SKM-1 treated with dmso at 0.1 percent for 144 hours (cell line): ENCODE measurements at regions not wholly inside any gene's neighbourhood (a gene's known extent, or its start where the extent isn't known, plus 50 kb on each side); places are given as distances from the start of the nearest gene placed in this dataset.
"Not testable (repeated sequence)": the region's sequence is repeated elsewhere in the genome, so short reads cannot be mapped to it uniquely, and the experiment has no call there.

ENCODE experiments used
- DNase-seq: peaks from one replicate; lab custom pipeline; 2025; ENCODE audit not compliant: unreplicated experiment; lab: John Stamatoyannopoulos, UW

DNA sequence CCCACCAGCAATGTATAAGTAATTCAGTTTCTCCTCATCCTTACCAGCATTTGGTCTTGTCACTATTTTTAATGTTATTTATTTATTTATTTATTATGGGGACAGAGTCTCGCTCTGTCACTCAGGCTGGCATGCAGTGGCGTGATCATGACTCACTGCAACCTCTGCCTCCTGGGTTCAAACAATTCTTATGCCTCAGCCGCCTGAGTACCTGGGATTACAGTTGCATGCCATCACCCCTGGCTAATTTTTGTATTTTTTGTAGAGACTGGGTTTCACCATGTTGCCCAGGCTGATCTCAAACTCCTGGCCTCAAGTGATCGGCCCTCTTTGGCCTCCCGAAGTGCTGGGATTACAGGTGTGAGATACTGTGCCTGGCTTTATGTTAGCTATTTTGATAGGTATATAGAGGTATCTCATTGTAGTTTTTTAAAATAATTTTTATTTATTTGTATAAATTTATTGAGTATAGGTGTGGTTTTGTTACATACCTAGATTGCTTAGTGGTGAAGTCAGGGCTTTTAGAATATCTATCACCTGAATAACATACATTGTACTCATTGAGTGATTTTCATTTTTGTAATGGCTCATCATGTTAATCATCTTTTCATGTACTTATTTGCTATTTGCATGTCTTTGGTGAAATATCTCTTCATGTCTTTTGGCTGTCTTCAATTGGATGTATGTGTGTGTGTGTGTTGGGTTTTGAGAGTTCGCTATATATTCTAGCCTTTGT, 53.3 kb downstream of the TANC2 start:
- no peak for DNase-seq

DNA sequence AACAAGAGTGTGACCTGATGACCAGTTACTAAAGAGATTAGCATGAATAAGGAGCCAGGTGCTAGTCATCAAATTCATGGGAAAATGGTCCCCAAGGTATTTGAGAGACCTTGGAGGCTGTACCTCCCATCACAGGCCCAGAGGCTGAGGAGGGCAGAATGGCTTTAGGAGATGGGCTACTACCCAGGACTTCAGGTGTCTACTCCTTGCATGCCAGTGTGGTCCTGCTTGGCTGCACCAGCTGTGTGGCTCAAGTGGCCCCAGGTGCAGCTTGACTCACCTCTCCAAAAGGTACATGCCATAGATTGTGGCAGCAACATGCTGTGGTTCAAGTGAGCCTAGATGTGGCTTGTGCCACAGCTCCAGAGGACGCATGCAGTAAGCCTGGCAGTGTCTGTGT, 56.5 kb downstream of the TANC2 start:
- no peak for DNase-seq

DNA sequence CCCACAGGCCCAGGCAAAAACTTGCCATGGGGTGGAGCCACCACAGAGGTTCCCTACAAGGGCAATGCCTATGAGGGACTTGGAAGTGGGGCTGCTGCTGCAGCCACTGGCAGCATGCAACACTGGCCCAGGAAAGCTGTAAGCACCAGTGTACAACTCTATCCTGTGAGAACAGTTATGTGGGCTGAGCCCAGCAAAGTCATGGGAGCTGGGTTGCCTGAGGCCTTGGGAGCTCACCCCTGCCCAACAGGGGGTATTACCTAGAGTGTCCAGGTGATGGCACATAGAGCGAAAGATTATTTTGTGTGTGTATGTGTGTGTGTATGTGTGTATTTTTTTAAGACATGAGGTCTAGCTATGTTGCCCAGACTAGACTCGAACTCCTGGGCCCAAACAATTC, 57.0 kb downstream of the TANC2 start:
- no peak for DNase-seq

DNA sequence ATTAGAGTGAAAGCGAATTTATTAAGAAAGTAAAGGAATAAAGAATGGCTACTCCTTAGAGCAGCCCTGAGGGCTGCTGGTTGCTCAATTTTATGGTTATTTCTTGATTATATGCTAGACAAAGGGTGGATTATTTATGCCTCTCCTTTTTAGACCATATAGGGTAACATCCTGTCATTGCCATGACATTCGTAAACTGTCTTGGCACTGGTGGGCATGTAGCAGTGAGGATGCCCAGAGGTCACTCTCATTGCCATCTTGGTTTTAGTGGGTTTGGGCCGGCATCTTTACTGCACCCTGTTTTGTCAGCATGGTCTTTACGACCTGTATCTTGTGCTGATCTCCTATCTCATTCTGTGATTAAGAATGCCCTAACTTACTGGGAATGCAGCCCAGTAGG, 58.2 kb downstream of the TANC2 start:
- no peak for DNase-seq

DNA sequence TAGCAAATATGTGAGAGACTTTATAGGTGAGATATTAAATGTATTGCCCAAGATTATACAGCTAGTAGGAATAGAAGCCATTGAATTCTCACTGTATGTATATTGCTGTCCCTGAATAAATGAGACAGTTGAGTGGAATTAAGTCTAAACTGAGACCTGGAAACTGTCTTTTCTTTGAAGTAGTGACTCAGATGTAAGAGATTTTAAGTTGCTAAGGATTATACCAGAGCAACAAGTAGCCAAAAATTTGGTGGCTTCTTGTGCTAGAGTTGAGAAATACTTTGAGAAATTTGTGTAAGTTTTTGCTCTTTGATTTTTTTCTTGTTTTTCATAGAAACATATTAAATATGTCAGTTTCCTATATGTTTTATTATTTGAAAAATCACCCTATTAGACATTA, 58.7 kb downstream of the TANC2 start:
- DNase-seq, result no peak

DNA sequence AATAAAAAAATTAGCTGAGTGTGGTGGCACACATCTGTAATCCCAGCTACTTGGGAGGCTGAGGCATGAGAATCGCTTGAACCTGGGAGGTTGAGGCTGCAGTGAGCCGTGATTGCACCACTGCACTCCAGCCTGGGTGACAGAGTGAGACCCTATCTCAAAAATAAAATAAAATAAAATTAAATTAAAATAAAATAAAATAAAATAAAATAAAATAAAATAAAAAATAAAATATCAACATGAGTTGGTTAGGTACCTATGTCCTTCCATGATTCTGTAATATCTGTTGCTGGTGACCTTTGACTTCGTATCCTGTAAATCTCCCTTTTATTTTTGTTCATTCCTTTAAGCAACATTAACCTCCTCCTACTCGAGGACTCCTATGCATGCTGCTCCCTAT, 59.6 kb downstream of the TANC2 start:
- not testable (repeated sequence) for DNase-seq

DNA sequence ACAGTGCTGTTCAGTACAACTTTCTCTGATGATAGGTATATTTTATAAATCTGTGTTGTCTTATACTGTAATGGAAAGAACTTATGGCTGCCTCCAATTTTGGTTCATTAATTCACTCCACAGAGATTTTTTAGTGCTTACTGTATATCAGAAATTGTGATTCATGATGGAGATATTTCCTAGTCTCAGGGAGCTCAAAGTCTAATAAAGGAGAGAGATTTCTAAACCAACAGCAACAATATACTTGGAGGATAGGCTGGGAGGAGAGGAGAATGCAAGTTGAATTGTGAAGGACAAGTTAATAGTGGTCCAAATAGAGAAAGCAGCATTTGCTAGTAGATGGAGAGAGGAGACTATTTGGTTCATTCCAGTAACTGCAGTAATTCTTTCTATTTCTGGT, 63.5 kb downstream of the TANC2 start:
- no peak for DNase-seq

DNA sequence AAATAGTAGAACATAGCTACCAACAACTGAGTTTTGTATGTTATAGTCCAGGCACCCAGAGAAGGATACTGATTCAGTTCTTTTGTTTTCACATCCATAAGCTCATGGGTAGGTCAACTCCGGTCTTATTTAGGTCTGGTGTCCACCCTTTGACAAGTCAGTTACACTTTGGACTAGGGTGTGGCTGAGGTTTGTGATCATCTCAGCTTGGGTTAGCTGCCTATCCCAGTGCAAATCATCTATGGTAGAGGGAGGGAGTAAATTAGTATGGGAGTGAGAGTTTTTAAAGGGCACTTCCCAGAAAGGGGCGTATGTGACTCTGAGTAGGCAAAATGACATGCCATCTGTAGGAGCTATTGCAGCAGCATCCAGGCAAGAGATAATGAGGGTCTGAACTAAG, 66.1 kb downstream of the TANC2 start:
- DNase-seq, result no peak

DNA sequence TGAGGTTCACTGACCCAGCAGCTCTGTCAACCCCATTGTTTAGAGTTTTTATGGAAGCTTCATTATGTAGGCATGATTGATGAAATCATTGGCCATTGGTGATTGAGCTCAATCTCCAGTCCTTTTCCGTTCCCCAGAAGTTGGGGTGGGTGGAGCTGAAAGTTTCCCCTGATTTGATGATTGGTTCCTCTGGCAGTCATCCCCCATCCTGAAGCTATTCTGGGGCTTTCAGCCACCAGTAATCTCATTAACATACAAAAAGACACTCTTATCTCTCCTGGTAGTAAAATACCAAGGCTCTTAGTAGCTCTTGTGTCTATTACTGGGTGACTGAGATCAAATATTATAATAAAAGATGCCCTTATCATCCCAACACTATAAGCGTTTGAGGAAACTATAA, 67.1 kb downstream of the TANC2 start:
- DNase-seq, result no peak

DNA sequence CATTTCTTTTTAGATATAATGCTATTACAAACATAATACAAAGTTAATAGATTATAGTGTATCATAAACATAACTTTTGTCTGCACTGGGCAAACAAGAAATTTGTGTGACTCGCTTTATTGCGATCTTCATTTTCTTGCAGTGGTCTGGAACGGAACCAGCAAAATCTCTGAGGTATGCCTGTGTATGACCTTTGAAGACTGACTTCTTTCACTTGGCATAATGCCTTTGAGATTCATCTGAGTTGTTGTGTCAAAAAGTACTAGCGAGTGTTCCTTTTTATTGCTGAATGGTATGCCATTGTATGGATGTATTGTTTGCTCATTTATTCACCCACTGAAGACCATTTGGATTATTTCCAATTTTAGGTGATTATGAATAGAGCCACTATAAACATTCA, 69.2 kb downstream of the TANC2 start:
- no peak for DNase-seq

DNA sequence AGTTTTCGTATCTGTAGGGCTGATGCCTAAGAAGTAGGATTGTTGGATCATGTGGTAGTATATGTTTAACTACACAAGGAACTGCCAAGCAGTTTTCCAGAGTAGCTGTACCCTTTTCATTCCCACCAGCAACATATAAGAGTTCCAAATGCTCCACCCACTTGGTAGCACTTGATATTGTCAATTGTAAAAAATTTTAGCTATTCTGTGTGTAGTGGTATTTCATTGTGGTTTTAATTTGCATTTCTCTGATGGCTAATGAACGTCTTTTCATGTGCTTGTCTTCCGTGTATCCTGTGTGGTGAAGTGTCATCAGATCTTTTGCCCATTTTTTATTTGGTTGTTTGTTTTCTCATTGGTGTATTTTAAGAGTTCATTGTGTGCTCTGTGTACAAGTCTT, 69.7 kb downstream of the TANC2 start:
- DNase-seq, result no peak

DNA sequence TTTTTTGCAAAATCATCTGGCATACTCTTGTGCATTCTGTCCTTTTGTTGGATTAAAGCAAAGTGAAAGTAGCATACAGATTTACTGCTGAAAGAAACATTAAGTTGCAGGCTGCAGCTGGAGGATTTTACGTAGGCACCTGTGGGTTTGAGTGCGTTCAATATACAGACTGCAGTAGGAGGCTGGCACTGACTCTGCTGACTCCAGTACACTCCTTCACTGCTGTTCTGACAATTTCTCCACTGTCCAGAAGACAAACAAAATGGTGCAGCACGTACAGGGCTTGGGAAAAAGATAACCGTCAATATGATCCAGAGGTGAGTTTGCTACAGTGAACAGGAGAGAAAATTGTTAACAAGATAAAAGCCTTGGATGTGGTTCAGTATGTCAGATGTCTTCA, 73.3 kb downstream of the TANC2 start:
- DNase-seq, result no peak

DNA sequence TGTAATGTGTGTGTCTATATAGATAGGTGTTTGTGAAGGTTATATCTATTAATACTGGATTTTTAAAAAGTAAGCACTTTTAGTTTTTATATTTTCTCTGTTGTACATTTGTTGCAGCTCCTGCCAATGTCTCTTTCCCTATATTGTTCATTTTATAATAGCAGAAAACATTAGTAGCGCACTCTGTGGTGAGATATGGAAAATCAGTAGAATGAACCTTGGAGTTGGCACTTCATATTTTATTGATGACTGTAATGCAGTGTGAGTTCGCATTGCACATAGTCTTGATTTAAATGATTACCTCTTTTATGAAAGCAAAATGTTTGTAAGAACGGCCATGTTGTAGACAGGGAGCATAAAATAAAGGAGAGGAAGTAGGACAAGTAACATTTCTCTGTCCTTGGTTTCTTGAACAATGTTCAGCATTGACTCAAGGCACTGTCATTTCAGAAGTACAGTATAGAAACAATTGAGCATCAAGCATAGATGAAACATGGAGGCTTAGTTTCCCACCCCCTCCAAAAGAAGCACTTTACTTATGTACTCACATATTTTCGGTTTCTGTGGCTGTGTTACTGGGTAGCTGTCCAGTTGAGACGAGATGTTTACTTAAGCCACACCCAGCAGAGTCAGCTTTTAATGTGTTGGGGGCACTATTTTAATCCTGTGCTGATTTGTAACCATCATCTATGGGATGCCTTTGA, 74.0 kb downstream of the TANC2 start:
- DNase-seq, result no peak

DNA sequence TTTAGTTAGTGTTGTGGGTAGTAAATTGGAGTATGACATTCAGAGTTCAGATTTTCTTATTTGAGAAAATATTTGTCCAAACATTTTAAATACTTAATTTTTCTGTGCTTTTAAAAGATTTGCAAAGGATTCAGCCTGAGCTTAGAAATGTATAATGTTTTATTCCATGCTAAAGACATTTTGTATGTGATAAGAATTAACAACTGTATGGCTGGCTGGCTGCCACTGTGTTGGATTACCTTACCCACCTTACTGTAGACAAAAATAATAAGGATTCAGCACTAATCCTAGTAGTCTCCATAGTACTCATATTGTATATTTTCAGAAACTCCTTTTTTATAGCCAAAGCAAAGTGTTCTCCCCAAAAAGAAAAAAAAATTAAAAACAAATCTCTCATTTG, 74.8 kb downstream of the TANC2 start:
- DNase-seq, result no peak

DNA sequence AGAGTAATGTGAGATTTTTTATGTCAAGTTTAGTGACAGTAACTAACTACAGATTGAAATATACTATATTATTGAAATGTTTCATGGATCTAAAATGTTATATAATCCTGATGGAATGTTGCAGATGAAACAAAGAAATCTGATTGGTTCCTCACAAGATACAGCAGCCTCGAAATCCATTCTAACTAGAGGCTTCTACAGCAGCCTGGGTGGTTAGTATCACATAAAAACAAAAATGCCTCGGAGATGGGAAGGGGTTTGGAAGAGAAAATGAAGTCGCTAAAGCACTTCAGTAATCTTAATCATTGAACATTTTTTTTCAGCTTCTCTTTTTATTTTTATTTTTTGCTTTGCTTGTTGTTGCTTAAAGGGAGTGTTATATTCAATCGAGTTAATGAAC, 75.2 kb downstream of the TANC2 start:
- no peak for DNase-seq

DNA sequence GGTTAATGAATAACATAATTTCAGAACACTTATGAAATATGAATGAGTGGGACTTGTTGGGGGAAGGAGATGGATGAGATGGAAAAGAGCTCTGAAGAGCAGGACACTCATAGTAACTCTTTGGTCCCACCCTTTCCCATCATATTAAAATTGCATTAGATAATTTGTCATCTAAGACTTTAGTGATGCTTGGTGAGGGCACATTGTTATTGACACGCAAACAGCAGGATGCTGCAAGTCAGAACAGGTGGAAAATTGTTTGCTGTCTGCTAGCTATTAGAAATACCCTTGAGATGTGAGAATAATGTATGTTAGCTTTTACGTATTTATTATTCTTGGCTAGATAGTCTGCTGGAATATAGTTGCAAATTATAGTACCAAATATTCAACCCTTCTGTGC, 75.7 kb downstream of the TANC2 start:
- no peak for DNase-seq

DNA sequence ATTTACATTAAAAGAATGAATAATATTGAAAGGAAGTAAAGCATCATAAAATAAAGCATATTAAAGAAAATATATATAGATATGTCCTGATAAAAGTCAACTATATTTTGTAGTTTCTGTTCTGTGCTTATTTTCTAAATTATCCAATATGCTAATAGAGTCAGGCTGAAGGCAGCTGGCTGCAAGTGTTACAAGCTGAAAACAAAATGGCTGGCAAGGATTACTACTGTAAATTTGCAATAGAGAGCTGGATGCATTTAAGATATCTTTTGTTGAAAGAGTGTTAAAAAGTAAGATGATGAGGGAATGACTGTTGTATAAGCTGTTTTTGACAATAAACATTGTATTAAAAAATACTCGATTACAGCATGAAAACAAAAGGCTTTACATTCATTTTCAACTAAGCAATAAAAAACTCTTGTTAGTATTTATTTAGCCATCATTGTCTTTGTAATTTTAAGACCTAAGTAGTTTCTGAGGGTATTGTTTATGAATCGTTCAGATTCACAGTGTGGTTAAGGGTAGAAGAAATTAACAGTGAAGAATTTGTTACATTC, 76.3 kb downstream of the TANC2 start:
- DNase-seq, result no peak

DNA sequence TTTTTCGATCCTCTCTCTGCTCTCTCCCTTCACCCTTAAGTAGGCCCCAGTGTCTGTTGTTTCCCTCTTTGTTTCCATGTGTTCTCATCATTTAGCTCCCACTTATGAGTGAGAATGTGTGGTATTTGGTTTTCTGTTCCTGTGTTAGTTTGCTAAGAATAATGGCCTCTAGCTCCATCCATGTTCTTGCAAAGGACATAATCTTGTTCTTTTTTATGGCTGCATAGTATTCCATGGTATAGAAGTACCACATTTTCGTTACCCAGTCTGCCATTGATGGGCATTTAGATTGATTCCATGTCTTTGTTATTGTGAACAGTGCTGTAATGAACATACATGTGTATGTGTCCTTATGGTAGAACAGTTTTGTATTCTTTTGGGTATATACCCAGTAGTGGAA, 91.5 kb downstream of the TANC2 start:
- not testable (repeated sequence) for DNase-seq

DNA sequence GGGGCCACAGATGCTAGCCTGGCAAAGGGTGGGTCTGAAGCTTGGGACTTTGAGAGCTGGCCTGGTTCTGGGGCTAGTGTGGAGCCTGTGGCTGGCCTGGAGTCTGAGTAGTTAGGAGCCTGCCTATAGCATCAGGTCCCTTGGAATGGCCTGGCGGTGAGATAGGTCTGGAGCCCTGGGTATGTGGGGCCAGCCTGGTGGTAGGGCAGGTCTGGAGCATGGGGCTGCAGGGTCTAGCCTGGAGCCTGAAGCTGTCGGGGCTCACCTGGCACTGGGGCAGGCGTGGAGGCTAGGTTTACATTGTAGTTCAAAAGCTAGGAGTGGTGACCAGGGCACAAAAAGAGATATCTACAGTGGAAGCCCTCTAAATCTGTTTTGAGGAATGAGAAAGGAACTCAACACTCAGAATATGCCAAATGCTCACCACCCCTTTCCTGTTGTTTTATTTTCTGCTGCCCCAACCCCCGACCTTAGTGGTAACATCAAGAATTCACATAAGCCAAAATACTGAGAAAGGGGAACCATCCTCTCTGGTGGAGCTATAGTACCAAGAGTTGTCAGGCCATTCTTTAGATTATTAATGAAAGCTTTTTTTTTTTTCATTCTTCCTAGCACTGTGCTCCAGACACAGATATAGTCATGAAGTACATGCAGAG, 100.3 kb downstream of the TANC2 start:
- no peak for DNase-seq

DNA sequence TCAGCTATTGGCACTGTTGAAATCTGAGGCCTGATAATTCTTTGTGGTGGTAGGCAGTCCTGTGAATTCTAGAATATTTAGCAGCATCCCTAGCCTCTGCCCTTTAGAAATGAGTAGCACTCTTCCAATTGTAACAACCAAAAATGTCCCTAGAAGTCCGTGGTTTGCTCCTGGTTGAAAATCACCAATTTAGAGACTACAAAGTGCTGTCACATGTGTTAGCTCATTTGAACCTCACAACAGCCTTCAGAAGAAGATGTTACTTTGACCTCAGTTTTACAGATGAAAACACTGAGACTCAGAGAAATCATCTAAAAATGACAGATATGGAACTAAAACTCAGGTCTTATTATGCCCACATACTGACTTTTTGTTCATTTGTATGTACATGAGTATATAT, 103.2 kb downstream of the TANC2 start:
- no peak for DNase-seq

DNA sequence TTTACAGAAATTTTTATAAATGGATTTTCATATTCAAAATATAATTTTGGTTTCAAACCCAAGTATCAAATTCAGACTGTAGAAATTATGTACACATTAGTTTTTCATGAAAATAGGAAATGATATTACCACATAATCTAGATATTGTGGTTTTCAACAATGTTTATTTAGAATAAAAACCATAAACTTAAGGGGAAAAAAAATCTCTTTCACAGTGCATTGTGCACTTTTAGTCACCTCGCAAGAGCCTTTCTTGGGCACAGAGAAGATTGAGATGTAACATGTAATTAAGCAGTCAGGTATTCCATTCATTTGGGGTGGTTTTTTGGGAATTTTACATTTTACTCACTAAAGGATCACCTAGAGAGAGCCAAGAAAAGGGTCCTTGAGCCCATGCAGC, 104.0 kb downstream of the TANC2 start:
- no peak for DNase-seq

DNA sequence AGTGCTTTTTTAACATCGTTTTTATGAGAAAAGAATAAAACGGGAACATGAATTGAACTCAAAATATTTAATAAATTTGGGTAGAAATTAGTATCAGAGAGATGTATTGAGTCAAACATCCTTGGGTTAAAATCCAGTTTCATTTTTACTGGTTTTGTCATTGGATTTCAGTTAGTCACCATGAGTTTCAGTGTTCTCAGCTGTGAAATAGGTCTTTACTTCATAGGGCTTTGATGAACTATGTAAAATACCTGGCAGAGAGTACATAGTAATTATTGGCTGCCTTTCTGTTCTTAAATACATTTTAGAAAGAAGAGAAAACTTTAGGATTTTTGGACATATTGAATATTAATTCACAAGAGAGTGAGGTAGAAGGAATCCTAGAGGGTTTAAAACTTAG, 105.8 kb downstream of the TANC2 start:
- no peak for DNase-seq
